Kidney (tissue), 13 donors: ENCODE measurements at regions not wholly inside any gene's neighbourhood (a gene's known extent, or its start where the extent isn't known, plus 50 kb on each side); places are given as distances from the start of the nearest gene placed in this dataset.

Experiments
- DNase-seq, 5 donors: peaks; one replicate each; pipeline ENCODE4 v3.0.0-alpha.2; 2013 to 2020
- FAIRE-seq: peaks from 2 replicates; lab custom pipeline; 2012; peaks lifted over from hg19 to GRCh38; lab: Jason Lieb, UNC
- H3K27ac ChIP-seq, 2 donors: one replicate each; pipeline ENCODE4 v1.7.0; 2013; ENCODE audit warnings: low read depth in 2 of 2, low read length in 2 of 2, inconsistent platforms in 1 of 2
- H3K27me3 ChIP-seq: one replicate; pipeline ENCODE4 v1.7.1; 2013; ENCODE audit warnings: low read length, inconsistent platforms; ENCODE audit not compliant: control insufficient read depth, insufficient read depth
- H3K36me3 ChIP-seq, 3 donors: one replicate each; pipeline versions ENCODE4 v1.7.0 to v1.7.1; 2013; ENCODE audit warnings: low read length in 3 of 3, control low read depth in 1 of 3, inconsistent platforms in 1 of 3; ENCODE audit not compliant: insufficient read depth in 3 of 3, control insufficient read depth in 2 of 3
- H3K4me1 ChIP-seq, 3 donors: one replicate each; pipeline versions ENCODE4 v1.7.0 to v1.7.1; 2013; ENCODE audit warnings: low read length in 3 of 3, inconsistent platforms in 1 of 3, low read depth in 1 of 3; ENCODE audit not compliant: control insufficient read depth in 2 of 3, insufficient read depth in 2 of 3
- H3K4me3 ChIP-seq, 3 donors: one replicate each; pipeline versions ENCODE4 v1.7.0 to v1.8.1; 2013; ENCODE audit warnings: low read length in 3 of 3, control low read depth in 1 of 3, inconsistent platforms in 1 of 3
- H3K9ac ChIP-seq, 3 donors: one replicate each; pipeline versions ENCODE4 v1.7.0 to v1.7.1; 2013; ENCODE audit warnings: low read length in 3 of 3, control low read depth in 1 of 3, inconsistent platforms in 1 of 3
- H3K9me3 ChIP-seq, 3 donors: one replicate each; pipeline versions ENCODE4 v1.7.0 to v1.7.1; 2013; ENCODE audit warnings: low read length in 3 of 3, control low read depth in 1 of 3, inconsistent platforms in 1 of 3; ENCODE audit not compliant: control insufficient read depth in 2 of 3, insufficient read depth in 1 of 3
- CTCF ChIP-seq: IDR thresholded peaks from 3 replicates; pipeline ENCODE4 v1.5.1; 2012; ENCODE audit warnings: mild to moderate bottlenecking, moderate library complexity, borderline replicate concordance; ENCODE audit not compliant: insufficient read depth; ENCODE audit errors: extremely low read depth
- intact Hi-C: fragments of 100-400 bp; cut with DNase I; formaldehyde crosslinking; loops from one replicate; pipeline ENCODE4 v1.11.1; 2022
- donor health status: control.
- donor health status: control.
- donor health status: control.
- donor health status: control.
- donor health status: control.
- donor health status: DM: yes; HTN: yes; CAD: no.
- donor health status: Normal renal cell carcinoma (clear cell type).

- no peaks in the 10 kb centered on the region for H3K9me3 ChIP-seq
- no peaks in the 10 kb centered on the region for H3K27me3 ChIP-seq
- no peak for FAIRE-seq
- no peaks in the 10 kb centered on the region for H3K36me3 ChIP-seq
- DNase-seq = no peak
- no peak for TF ChIP-seq CTCF
- H3K27ac ChIP-seq = no peak overlapping the region
- H3K4me3 ChIP-seq = no peak overlapping the region
- H3K9ac ChIP-seq = no peak overlapping the region
- H3K4me1 ChIP-seq = no peaks in the 10 kb centered on the region
- intact Hi-C loops = no loop called here
Measured at GRCh38 chr4:45122406-45122805, 396.1 kb upstream of the GNPDA2 start.

GRCh38 chr4:45121426-45121975 lies 395.1 kb upstream of the GNPDA2 start:
- Histone ChIP-seq H3K4me1 (no peaks in the 10 kb centered on the region), H3K27me3 (no peaks in the 10 kb centered on the region), H3K4me3 (no peak overlapping the region), H3K9ac (no peak overlapping the region), H3K27ac (no peak overlapping the region), H3K9me3 (no peaks in the 10 kb centered on the region), H3K36me3 (no peaks in the 10 kb centered on the region)
- peak in 1 of 5 donors; percentile 50 for DNase-seq
- intact Hi-C loops = no loop called here
- no peak for TF ChIP-seq CTCF
- FAIRE-seq = no peak

- no peak overlapping the region for H3K27ac ChIP-seq
- H3K9ac ChIP-seq = no peak overlapping the region
- no peaks in the 10 kb centered on the region for H3K9me3 ChIP-seq
- no peaks in the 10 kb centered on the region for H3K4me1 ChIP-seq
- H3K36me3 ChIP-seq = no peaks in the 10 kb centered on the region
- DNase-seq (peak in 2 of 5 donors; percentile 10 to 19), FAIRE-seq (no peak)
- no peak overlapping the region for H3K4me3 ChIP-seq
- no peaks in the 10 kb centered on the region for H3K27me3 ChIP-seq
- no peak for TF ChIP-seq CTCF
- intact Hi-C loops = no loop called here
Measured at GRCh38 chr4:45120163-45120562, 393.8 kb upstream of the GNPDA2 start.

GRCh38 chr4:45119376-45119775 lies 393.0 kb upstream of the GNPDA2 start:
- Histone ChIP-seq H3K27me3 (no peaks in the 10 kb centered on the region), H3K36me3 (no peaks in the 10 kb centered on the region), H3K9me3 (no peaks in the 10 kb centered on the region), H3K27ac (no peak overlapping the region), H3K9ac (no peak overlapping the region), H3K4me3 (no peak overlapping the region), H3K4me1 (no peaks in the 10 kb centered on the region)
- DNase-seq (no peak), FAIRE-seq (no peak)
- intact Hi-C loops = no loop called here
- TF ChIP-seq CTCF = no peak
